NCI-H460 (cell line): ENCODE measurements at regions not wholly inside any gene's neighbourhood (a gene's known extent, or its start where the extent isn't known, plus 50 kb on each side); places are given as distances from the start of the nearest gene placed in this dataset.
"Not testable (repeated sequence)": the region's sequence is repeated elsewhere in the genome, so short reads cannot be mapped to it uniquely, and the experiment has no call there.

Experiments used
- DNase-seq: peaks from one replicate; pipeline ENCODE4 v3.0.0-alpha.2; 2016; ENCODE audit warnings: low read depth; ENCODE audit errors: extremely low read depth

- DNase-seq: no peak
Measured at GRCh38 chr5:100693481-100693880, 158.3 kb downstream of the FAM174A start.

DNA sequence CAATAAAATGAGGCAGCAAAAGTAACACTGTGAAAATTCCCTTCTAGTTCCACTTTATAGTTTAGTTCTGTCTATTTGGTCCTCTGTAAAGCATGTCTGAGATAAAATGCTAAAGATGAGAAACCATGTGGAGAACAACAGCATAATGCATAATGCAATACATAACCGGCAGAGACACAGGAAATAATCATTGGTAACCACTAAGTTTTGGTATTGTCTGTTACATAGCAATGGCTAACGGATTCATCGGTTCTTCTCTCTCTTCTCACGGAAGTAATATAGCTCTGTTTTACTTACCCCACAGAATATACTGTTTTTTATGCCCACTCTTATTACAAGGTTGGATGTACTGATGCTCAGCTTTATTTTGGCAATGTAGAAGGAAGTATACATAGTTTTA is 158.9 kb downstream of the FAM174A start:
- no peak for DNase-seq

- DNase-seq: no peak
Measured at GRCh38 chr5:100697970-100698369, 162.8 kb downstream of the FAM174A start.

DNA sequence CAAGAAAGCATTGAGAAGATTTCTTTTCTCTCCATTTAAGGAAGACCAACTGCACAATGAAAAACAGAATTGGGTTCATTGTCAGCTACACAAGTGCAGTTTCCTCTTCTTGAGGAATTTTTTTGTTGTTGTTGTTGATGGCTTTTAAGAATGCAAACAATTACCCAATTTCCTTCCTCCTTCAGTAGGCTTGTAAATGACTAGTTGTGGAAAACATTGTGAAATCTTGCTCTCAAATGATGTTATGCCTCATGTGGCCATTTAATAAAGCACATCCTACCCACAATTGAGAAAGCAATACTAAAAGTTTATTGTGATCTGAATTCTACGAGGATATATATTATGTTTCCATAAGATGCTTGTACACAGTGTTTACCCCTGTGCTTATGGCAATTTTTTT is 171.6 kb downstream of the FAM174A start:
- DNase-seq: peak; percentile 29

- no peak for DNase-seq
Measured at GRCh38 chr5:100708645-100709171, 173.5 kb downstream of the FAM174A start.

- DNase-seq: no peak
Measured at GRCh38 chr5:100709771-100710170, 174.6 kb downstream of the FAM174A start.

- not testable (repeated sequence) for DNase-seq
Measured at GRCh38 chr5:100714780-100715179, 179.6 kb downstream of the FAM174A start.

GRCh38 chr5:100722657-100723056 is 180.4 kb downstream of the ST8SIA4 start:
- DNase-seq: no peak

- no peak for DNase-seq
Measured at GRCh38 chr5:100723229-100723628, 179.9 kb downstream of the ST8SIA4 start.

DNA sequence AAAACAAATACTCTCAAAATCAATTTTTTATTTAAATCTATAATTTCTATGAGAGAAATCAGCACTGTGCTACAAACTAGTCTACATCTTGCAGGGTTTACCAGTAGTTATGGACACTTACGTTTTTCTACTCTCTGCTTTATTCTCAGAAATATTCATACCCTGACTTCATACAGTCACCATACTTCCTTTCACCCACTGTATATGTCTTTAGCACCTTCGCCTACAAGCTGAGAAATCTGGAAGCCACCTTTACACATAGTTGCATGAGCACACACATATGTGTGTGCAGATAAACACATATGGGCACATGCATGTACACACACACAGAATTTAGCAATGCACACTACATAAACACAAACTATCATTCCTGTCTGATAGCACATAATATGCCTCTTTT is 177.0 kb downstream of the ST8SIA4 start:
- DNase-seq: no peak

- no peak for DNase-seq
Measured at GRCh38 chr5:100731768-100732167, 171.3 kb downstream of the ST8SIA4 start.

DNA sequence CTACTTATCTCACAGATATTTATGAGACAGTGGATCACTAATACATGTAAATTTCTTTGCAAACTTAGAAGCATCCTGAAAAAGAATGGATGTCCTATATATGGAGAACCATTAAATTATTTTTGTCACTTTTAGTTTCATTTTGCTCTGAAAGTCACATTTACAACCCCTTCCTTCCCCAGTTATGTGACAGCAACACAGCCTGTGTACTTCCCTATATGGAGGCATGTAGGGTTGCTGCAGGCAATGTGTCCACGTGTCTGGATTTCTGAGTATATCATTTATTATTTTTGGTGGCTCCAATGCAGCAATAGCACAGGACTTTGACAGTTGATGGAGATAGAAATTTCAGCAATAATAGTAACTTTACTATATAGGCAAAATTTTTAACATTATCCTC is 156.4 kb downstream of the ST8SIA4 start:
- no peak for DNase-seq

DNA sequence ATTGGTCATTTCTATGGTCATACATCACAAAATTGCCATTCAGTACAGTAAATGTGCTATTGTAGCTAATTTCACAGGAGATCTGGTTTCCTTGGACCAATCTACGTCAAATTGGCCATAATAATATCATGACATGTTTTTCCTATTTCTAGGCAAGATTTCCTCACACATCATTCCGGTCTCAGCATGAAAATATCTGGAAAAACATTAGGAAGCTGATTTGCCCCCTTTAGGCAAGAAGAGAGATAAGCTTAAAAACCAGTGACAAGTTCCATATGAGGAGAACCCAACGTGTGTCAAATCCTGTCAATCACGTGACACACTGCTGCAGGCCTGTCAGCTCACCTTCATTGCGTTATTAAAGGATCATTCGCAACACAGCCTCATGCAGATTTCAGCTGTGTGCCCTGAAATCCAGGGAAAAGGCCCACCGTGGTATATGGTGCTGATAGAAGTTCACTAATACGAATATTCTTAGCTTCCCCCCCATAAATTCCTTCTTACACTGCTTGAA is 153.3 kb downstream of the ST8SIA4 start:
- DNase-seq: no peak

GRCh38 chr5:100755435-100755834 is 147.6 kb downstream of the ST8SIA4 start:
- DNase-seq: no peak
